Endothelial cell of umbilical vein (primary cell): ENCODE measurements at regions not wholly inside any gene's neighbourhood (a gene's known extent, or its start where the extent isn't known, plus 50 kb on each side); places are given as distances from the start of the nearest gene placed in this dataset.

Experiments used
- BruUV-seq: library from RNA; stranded (reverse); fragments of 400-500 nt; replicated peaks from 2 replicates; lab custom pipeline; 2021; lab: Mats Ljungman, UMichigan
- CTCF ChIA-PET: fragments of 300-600, 350-600 bp; sonication (Branson Sonifier 250); formaldehyde crosslinking; loops from one replicate; lab custom pipeline; 2021; ENCODE audit warnings: antibody characterized with exemption, inconsistent platforms; lab: Charles Lee
- POLR2A ChIA-PET: fragments of 300-600, 350-600 bp; sonication (Branson Sonifier 250); formaldehyde crosslinking; loops from one replicate; lab custom pipeline; 2021; ENCODE audit warnings: antibody characterized with exemption, inconsistent platforms; lab: Charles Lee
- DNase-seq: peaks from one replicate; pipeline ENCODE4 v3.0.0-alpha.2; 2011; ENCODE audit warnings: low read depth, low spot score
- FAIRE-seq: peaks from 2 replicates; lab custom pipeline; 2011; peaks lifted over from hg19 to GRCh38; lab: Jason Lieb, UNC
- H2AFZ ChIP-seq: 2 replicates; pipeline ENCODE4 v1.6.0; 2012; ENCODE audit warnings: low read depth, low read length, control low read depth, inconsistent platforms
- H3K27ac ChIP-seq: 2 replicates; pipeline ENCODE4 v1.5.1; 2011; ENCODE audit warnings: low read depth, mild to moderate bottlenecking, control low read depth, low read length, moderate library complexity; ENCODE audit not compliant: insufficient read depth
- H3K27me3 ChIP-seq, 2 experiments: 2 replicates each; pipeline versions ENCODE4 v1.6.0 to v1.6.1; 2011; ENCODE audit warnings: low read length in 2 of 2, mixed read lengths in 1 of 2; ENCODE audit not compliant: control insufficient read depth in 2 of 2, insufficient read depth in 2 of 2
- H3K36me3 ChIP-seq, 2 experiments: 2 replicates in 1 of 2; 3 replicates in 1 of 2; pipeline ENCODE4 v1.5.1; 2011; ENCODE audit warnings: low read length in 2 of 2, mild to moderate bottlenecking in 1 of 2, moderate library complexity in 1 of 2; ENCODE audit not compliant: control insufficient read depth in 2 of 2, insufficient read depth in 2 of 2; ENCODE audit errors: extremely low read depth in 1 of 2
- H3K4me1 ChIP-seq: 3 replicates; pipeline ENCODE4 v1.5.1; 2011; ENCODE audit warnings: mild to moderate bottlenecking, low read length; ENCODE audit not compliant: control insufficient read depth, insufficient read depth; ENCODE audit errors: extremely low read depth
- H3K4me2 ChIP-seq: 2 replicates; pipeline ENCODE4 v1.6.1; 2011; ENCODE audit warnings: low read length, control low read depth, mixed read lengths; ENCODE audit not compliant: insufficient read depth
- H3K4me3 ChIP-seq, 3 experiments: fragments of 200-600 bp in 1 of 3; sonication (generic), shearing (Covaris generic) in 1 of 3; replicated peaks in 1 of 3; 2 replicates each; pipeline ENCODE4 v1.5.1; 2011 to 2016; ENCODE audit warnings: control low read depth in 3 of 3, low read length in 3 of 3, mild to moderate bottlenecking in 2 of 3, inconsistent platforms in 1 of 3, low read depth in 1 of 3, moderate library complexity in 1 of 3; ENCODE audit not compliant: insufficient read depth in 1 of 3
- H3K79me2 ChIP-seq: 2 replicates; pipeline ENCODE4 v1.6.0; 2012; ENCODE audit warnings: low read length, inconsistent platforms; ENCODE audit not compliant: control insufficient read depth, insufficient read depth
- H3K9ac ChIP-seq: replicated peaks from 2 replicates; pipeline ENCODE3; 2011; ENCODE audit warnings: low read length, control low read depth; ENCODE audit not compliant: insufficient read depth; ENCODE audit errors: extremely low read depth
- H3K9me1 ChIP-seq: replicated peaks from 3 replicates; pipeline ENCODE4 v1.6.0; 2011; ENCODE audit warnings: mild to moderate bottlenecking, low read length; ENCODE audit not compliant: control insufficient read depth, insufficient read depth; ENCODE audit errors: extremely low read depth
- H3K9me3 ChIP-seq: replicated peaks from 2 replicates; pipeline ENCODE4 v1.5.1; 2012; ENCODE audit warnings: low read length, inconsistent platforms; ENCODE audit not compliant: control insufficient read depth, insufficient read depth
- H4K20me1 ChIP-seq: replicated peaks from 2 replicates; pipeline ENCODE3; 2011; ENCODE audit warnings: mild to moderate bottlenecking, low read length; ENCODE audit not compliant: control insufficient read depth, insufficient read depth; ENCODE audit errors: extremely low read depth
- EZH2 ChIP-seq: IDR thresholded peaks from 2 replicates; pipeline ENCODE4 v1.6.1; 2012; ENCODE audit warnings: borderline replicate concordance, low read depth, mild to moderate bottlenecking, moderate library complexity, low read length, inconsistent platforms; ENCODE audit not compliant: severe bottlenecking
- FOS ChIP-seq: IDR thresholded peaks from 2 replicates; pipeline ENCODE4 v1.6.1; 2011; ENCODE audit warnings: mild to moderate bottlenecking, low read length, moderate library complexity, borderline replicate concordance; ENCODE audit not compliant: insufficient read depth
- GATA2 ChIP-seq: IDR thresholded peaks from 2 replicates; pipeline ENCODE4 v1.7.0; 2011; ENCODE audit warnings: low read depth, mild to moderate bottlenecking, moderate library complexity, mixed read lengths, low read length; ENCODE audit not compliant: insufficient read length, insufficient read depth
- JUN ChIP-seq: IDR thresholded peaks from 2 replicates; pipeline ENCODE4 v1.6.1; 2011; ENCODE audit warnings: borderline replicate concordance, low read depth; ENCODE audit not compliant: insufficient read length, insufficient read depth
- MYC ChIP-seq: IDR thresholded peaks from one replicate; pipeline ENCODE4 v1.6.1; 2011; ENCODE audit warnings: mild to moderate bottlenecking, low read depth, low read length
- POLR2A ChIP-seq: IDR thresholded peaks from 2 replicates; pipeline ENCODE4 v1.6.1; 2012; ENCODE audit warnings: low read depth, mild to moderate bottlenecking, control low read depth, low read length
- POLR2AphosphoS5 ChIP-seq: IDR thresholded peaks from 2 replicates; pipeline ENCODE4 v1.6.1; 2012; ENCODE audit warnings: low read depth, mild to moderate bottlenecking, control low read depth, low read length, moderate library complexity; ENCODE audit not compliant: insufficient read depth
- dilution Hi-C: fragments of 300-500 bp; cut with MboI; formaldehyde crosslinking; loops from one replicate; pipeline ENCODE4 v1.15.0; 2019; ENCODE audit warnings: low sequenced_read_pairs; ENCODE audit not compliant: extremely low pct_ligation_motif_present
- intact Hi-C: fragments of 100-400 bp; cut with micrococcal nuclease; formaldehyde crosslinking; loops from one replicate; pipeline ENCODE4 v1.10.0; 2022
- TF ChIP-seq, protein P1 (sequence below), 2 donors: IDR thresholded peaks; 1 replicate in 1 of 2; 2 replicates in 1 of 2; pipeline ENCODE4 v1.5.1; 2011; ENCODE audit warnings: low read length in 2 of 2, mild to moderate bottlenecking in 2 of 2, moderate library complexity in 2 of 2, control low read depth in 1 of 2, inconsistent platforms in 1 of 2, low read depth in 1 of 2; ENCODE audit not compliant: insufficient read depth in 1 of 2; ENCODE audit errors: extremely low read depth in 1 of 2
- TF ChIP-seq, protein P2 (sequence below): IDR thresholded peaks from 2 replicates; pipeline ENCODE4 v1.6.1; 2011; ENCODE audit not compliant: insufficient read depth, insufficient read length

DNA sequence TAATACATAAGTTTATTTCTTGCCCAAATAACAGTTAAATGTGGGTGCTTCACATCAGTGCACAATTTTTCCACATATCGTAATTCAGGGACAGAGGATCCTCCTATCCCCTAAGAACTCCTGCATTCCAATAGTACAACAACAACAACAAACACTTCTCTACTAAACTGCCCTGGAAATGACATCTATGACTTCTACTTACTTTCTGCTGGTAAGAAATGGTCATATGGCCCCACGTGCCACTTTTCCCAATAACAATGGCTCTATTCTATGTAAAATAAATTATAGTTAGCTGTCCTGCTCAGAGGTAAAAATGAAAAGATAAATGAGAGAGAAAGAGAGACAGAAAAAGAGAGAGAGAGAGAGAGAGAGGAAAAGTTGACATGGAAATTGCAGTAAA, 308.5 kb downstream of the ATXN7L3B start:
- intact Hi-C loops (no loop called here), dilution Hi-C loops (no loop called here)
- Histone ChIP-seq H4K20me1 (no peaks in the 10 kb centered on the region), H3K27me3 (no peaks in the 10 kb centered on the region), H3K4me3 (no peak overlapping the region), H3K9me1 (no peaks in the 10 kb centered on the region), H3K79me2 (no peaks in the 10 kb centered on the region), H3K27ac (no peak overlapping the region), H3K9ac (no peak overlapping the region), H3K36me3 (no peaks in the 10 kb centered on the region), H2AFZ (no peak overlapping the region), H3K9me3 (no peaks in the 10 kb centered on the region), H3K4me1 (no peaks in the 10 kb centered on the region), H3K4me2 (no peak overlapping the region)
- CTCF ChIA-PET: no interaction called here
- FAIRE-seq (no peak), DNase-seq (no peak)
- no peak for TF ChIP-seq FOS
- BruUV-seq: no TSS peak
- POLR2A ChIA-PET: no interaction called here

DNA sequence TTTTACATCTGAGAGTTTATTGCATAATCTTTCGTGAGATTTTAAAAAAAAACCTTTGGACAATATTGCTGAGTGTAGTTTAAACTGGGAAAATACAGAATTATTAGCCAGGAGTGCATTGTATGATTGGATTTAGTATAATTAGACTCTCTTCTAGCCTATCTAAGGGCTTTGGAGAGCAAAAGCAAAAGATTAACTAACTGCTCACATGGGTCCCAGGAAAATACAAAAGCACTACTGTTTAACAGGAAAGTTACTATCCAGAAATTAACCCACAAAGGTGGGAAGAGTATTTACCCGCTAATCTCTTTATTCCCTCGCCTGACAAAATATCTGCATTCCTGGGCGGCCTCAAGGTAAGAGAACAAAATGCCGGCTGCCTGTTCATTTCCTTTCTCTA, 309.5 kb downstream of the ATXN7L3B start:
- Histone ChIP-seq H3K4me1 (no peaks in the 10 kb centered on the region), H3K79me2 (no peaks in the 10 kb centered on the region), H2AFZ (no peak overlapping the region), H3K9me3 (no peaks in the 10 kb centered on the region), H4K20me1 (no peaks in the 10 kb centered on the region), H3K4me2 (no peak overlapping the region), H3K4me3 (no peak overlapping the region), H3K27me3 (no peaks in the 10 kb centered on the region), H3K9me1 (no peaks in the 10 kb centered on the region), H3K9ac (no peak overlapping the region), H3K36me3 (no peaks in the 10 kb centered on the region), H3K27ac (no peak overlapping the region)
- intact Hi-C loops (no loop called here), dilution Hi-C loops (no loop called here)
- FAIRE-seq (no peak), DNase-seq (no peak)
- TF ChIP-seq MYC (no peak), GATA2 (no peak), EZH2 (no peak), POLR2A (no peak), JUN (no peak), POLR2AphosphoS5 (no peak), FOS (no peak)
- TF ChIP-seq, protein P1, sequence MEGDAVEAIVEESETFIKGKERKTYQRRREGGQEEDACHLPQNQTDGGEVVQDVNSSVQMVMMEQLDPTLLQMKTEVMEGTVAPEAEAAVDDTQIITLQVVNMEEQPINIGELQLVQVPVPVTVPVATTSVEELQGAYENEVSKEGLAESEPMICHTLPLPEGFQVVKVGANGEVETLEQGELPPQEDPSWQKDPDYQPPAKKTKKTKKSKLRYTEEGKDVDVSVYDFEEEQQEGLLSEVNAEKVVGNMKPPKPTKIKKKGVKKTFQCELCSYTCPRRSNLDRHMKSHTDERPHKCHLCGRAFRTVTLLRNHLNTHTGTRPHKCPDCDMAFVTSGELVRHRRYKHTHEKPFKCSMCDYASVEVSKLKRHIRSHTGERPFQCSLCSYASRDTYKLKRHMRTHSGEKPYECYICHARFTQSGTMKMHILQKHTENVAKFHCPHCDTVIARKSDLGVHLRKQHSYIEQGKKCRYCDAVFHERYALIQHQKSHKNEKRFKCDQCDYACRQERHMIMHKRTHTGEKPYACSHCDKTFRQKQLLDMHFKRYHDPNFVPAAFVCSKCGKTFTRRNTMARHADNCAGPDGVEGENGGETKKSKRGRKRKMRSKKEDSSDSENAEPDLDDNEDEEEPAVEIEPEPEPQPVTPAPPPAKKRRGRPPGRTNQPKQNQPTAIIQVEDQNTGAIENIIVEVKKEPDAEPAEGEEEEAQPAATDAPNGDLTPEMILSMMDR (IDR thresholded peaks at IDR 0.05; ENCODE audit: extremely low read depth in 1 of 2, insufficient read depth in 1 of 2, low read depth in 1 of 2, low read length in 2 of 2): no peak
- TF ChIP-seq, protein P2, sequence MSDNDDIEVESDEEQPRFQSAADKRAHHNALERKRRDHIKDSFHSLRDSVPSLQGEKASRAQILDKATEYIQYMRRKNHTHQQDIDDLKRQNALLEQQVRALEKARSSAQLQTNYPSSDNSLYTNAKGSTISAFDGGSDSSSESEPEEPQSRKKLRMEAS: no peak
- POLR2A ChIA-PET: no interaction called here
- no TSS peak for BruUV-seq
- CTCF ChIA-PET: interaction anchor here (1.0 to 1.3 kb wide), 2 partner anchors 9 to 43 kb away, joined by 3 read pairs; no protein-coding TSS in a partner anchor
